OCI-LY1 (cell line): ENCODE measurements at regions not wholly inside any gene's neighbourhood (a gene's known extent, or its start where the extent isn't known, plus 50 kb on each side); places are given as distances from the start of the nearest gene placed in this dataset.

Experiments used
- H2AFZ ChIP-seq: fragments of 200-600 bp; sonication (generic), shearing (Covaris generic); 2 replicates; pipeline ENCODE4 v1.6.0; 2014; ENCODE audit warnings: antibody characterized with exemption, mild to moderate bottlenecking, low read length
- H3F3A ChIP-seq: fragments of 200-600 bp; sonication (generic), shearing (Covaris generic); 2 replicates; pipeline ENCODE4 v1.6.0; 2014; ENCODE audit warnings: mild to moderate bottlenecking, antibody characterized with exemption, low read length, moderate library complexity; ENCODE audit not compliant: insufficient read depth
- H3K27ac ChIP-seq: fragments of 200-600 bp; sonication (generic); 2 replicates; pipeline ENCODE4 v1.5.1; 2014; ENCODE audit warnings: low read length, mixed run types, mild to moderate bottlenecking, low read depth; ENCODE audit not compliant: poor library complexity, severe bottlenecking
- H3K27me3 ChIP-seq: fragments of 200-600 bp; sonication (generic); 2 replicates; pipeline ENCODE4 v1.6.0; 2014; ENCODE audit warnings: antibody characterized with exemption, mild to moderate bottlenecking, low read length, moderate library complexity; ENCODE audit not compliant: insufficient read depth
- H3K36me3 ChIP-seq: fragments of 200-600 bp; sonication (generic); 2 replicates; pipeline ENCODE4 v1.6.1; 2014; ENCODE audit warnings: mild to moderate bottlenecking, antibody characterized with exemption, low read length, moderate library complexity, mixed read lengths; ENCODE audit not compliant: insufficient read depth
- H3K4me1 ChIP-seq: fragments of 200-600 bp; sonication (generic); 2 replicates; pipeline ENCODE4 v1.5.1; 2014; ENCODE audit warnings: mild to moderate bottlenecking, low read length, moderate library complexity; ENCODE audit not compliant: insufficient read depth, severe bottlenecking
- H3K4me2 ChIP-seq: fragments of 200-600 bp; sonication (generic), shearing (Covaris generic); 2 replicates; pipeline ENCODE4 v1.6.1; 2014; ENCODE audit warnings: low read length
- H3K4me3 ChIP-seq: fragments of 200-600 bp; sonication (generic); 2 replicates; pipeline ENCODE4 v1.5.1; 2014; ENCODE audit warnings: low read length, low read depth, mild to moderate bottlenecking, mixed read lengths; ENCODE audit not compliant: poor library complexity, severe bottlenecking
- H3K79me2 ChIP-seq: fragments of 200-600 bp; shearing (Covaris generic); 2 replicates; pipeline ENCODE4 v1.6.1; 2016; ENCODE audit warnings: mixed run types, low read length, mixed read lengths; ENCODE audit not compliant: insufficient read depth
- H3K9ac ChIP-seq: fragments of 200-600 bp; sonication (generic), shearing (Covaris generic); 2 replicates; pipeline ENCODE4 v1.6.1; 2014; ENCODE audit warnings: mild to moderate bottlenecking, low read length, mixed read lengths
- H3K9me2 ChIP-seq: fragments of 200-600 bp; sonication (generic), shearing (Covaris generic); 2 replicates; pipeline ENCODE4 v1.6.1; 2014; ENCODE audit warnings: low read depth, mild to moderate bottlenecking, low read length, mixed read lengths
- H3K9me3 ChIP-seq: fragments of 200-600 bp; shearing (Covaris generic); 2 replicates; pipeline ENCODE4 v1.6.1; 2014; ENCODE audit warnings: low read length, mixed read lengths
- H4K20me1 ChIP-seq: fragments of 200-600 bp; sonication (generic), shearing (Covaris generic); 2 replicates; pipeline ENCODE4 v1.6.0; 2016; ENCODE audit warnings: mild to moderate bottlenecking, low read length; ENCODE audit not compliant: insufficient read depth
- CTCF ChIP-seq: fragments of 200-600 bp; sonication (generic), shearing (Covaris generic); IDR thresholded peaks from 2 replicates; pipeline ENCODE4 v1.5.1; 2017; ENCODE audit warnings: mild to moderate bottlenecking, antibody characterized with exemption, low read length, moderate library complexity, mixed read lengths
- EZH2 ChIP-seq: fragments of 200-600 bp; sonication (generic), shearing (Covaris generic); IDR thresholded peaks from 2 replicates; pipeline ENCODE4 v1.8.0; 2017; ENCODE audit warnings: borderline replicate concordance, mixed run types, mild to moderate bottlenecking, antibody characterized with exemption, low read length, moderate library complexity, mixed read lengths

- H3K79me2 ChIP-seq: no peaks in the 10 kb centered on the region
- no peaks in the 10 kb centered on the region for H3K9me3 ChIP-seq
- H2AFZ ChIP-seq: no peak overlapping the region
- H4K20me1 ChIP-seq: no peaks in the 10 kb centered on the region
- H3K4me1 ChIP-seq: no peaks in the 10 kb centered on the region
- no peaks in the 10 kb centered on the region for H3K27me3 ChIP-seq
- H3K9me2 ChIP-seq: no peaks in the 10 kb centered on the region
- H3K4me2 ChIP-seq: no peak overlapping the region
- H3K36me3 ChIP-seq: no peaks in the 10 kb centered on the region
- no peak overlapping the region for H3K27ac ChIP-seq
- no peaks in the 10 kb centered on the region for H3F3A ChIP-seq
- no peak for TF ChIP-seq CTCF
- no peak for TF ChIP-seq EZH2
- H3K4me3 ChIP-seq: no peak overlapping the region
- no peak overlapping the region for H3K9ac ChIP-seq
Observed at GRCh38 chr4:169927280-169927679, 98.9 kb downstream of the MFAP3L start.

GRCh38 chr4:169925678-169926077, 100.5 kb downstream of the MFAP3L start:
- Histone ChIP-seq H3K4me1 (no peaks in the 10 kb centered on the region), H3K27ac (no peak overlapping the region), H3K4me3 (no peak overlapping the region), H3K4me2 (no peak overlapping the region), H3K27me3 (no peaks in the 10 kb centered on the region), H3K36me3 (no peaks in the 10 kb centered on the region), H4K20me1 (no peaks in the 10 kb centered on the region), H3K79me2 (no peaks in the 10 kb centered on the region), H3K9ac (no peak overlapping the region), H2AFZ (no peak overlapping the region), H3K9me3 (no peaks in the 10 kb centered on the region), H3K9me2 (no peaks in the 10 kb centered on the region), H3F3A (no peaks in the 10 kb centered on the region)
- TF ChIP-seq EZH2: no peak
- no peak for TF ChIP-seq CTCF

GRCh38 chr4:169922632-169923276, 103.4 kb downstream of the MFAP3L start:
- no peaks in the 10 kb centered on the region for H3K79me2 ChIP-seq
- no peaks in the 10 kb centered on the region for H3K9me3 ChIP-seq
- TF ChIP-seq CTCF: no peak
- TF ChIP-seq EZH2: no peak
- no peaks in the 10 kb centered on the region for H3K9me2 ChIP-seq
- H3K27ac ChIP-seq: no peak overlapping the region
- no peaks in the 10 kb centered on the region for H3K36me3 ChIP-seq
- H4K20me1 ChIP-seq: no peaks in the 10 kb centered on the region
- H3K9ac ChIP-seq: no peak overlapping the region
- no peak overlapping the region for H3K4me2 ChIP-seq
- H2AFZ ChIP-seq: no peak overlapping the region
- H3F3A ChIP-seq: no peaks in the 10 kb centered on the region
- H3K4me1 ChIP-seq: no peaks in the 10 kb centered on the region
- no peaks in the 10 kb centered on the region for H3K27me3 ChIP-seq
- no peak overlapping the region for H3K4me3 ChIP-seq
